GM12874 (cell line): ENCODE measurements at regions not wholly inside any gene's neighbourhood (a gene's known extent, or its start where the extent isn't known, plus 50 kb on each side); places are given as distances from the start of the nearest gene placed in this dataset.

Experiments
- CTCF ChIP-seq: IDR thresholded peaks from 2 replicates; pipeline ENCODE4 v1.5.1; 2011; ENCODE audit warnings: low read depth, mild to moderate bottlenecking, control low read depth, low read length, moderate library complexity; ENCODE audit not compliant: insufficient read depth

GRCh38 chrX:39605866-39606265, 491.9 kb downstream of the BCOR start:
- TF ChIP-seq CTCF = no peak

- TF ChIP-seq CTCF = no peak
Observed at GRCh38 chrX:39609941-39610340, 487.8 kb downstream of the BCOR start.

- no peak for TF ChIP-seq CTCF
Observed at GRCh38 chrX:39611468-39611867, 486.3 kb downstream of the BCOR start.

- no peak for TF ChIP-seq CTCF
Observed at GRCh38 chrX:39613482-39613995, 484.2 kb downstream of the BCOR start.

- no peak for TF ChIP-seq CTCF
Observed at GRCh38 chrX:39613997-39614679, 483.6 kb downstream of the BCOR start.

GRCh38 chrX:39614680-39614998, 483.1 kb downstream of the BCOR start:
- TF ChIP-seq CTCF = no peak

- no peak for TF ChIP-seq CTCF
Observed at GRCh38 chrX:39616098-39616729, 481.5 kb downstream of the BCOR start.
